H9 (cell line): ENCODE measurements at regions not wholly inside any gene's neighbourhood (a gene's known extent, or its start where the extent isn't known, plus 50 kb on each side); places are given as distances from the start of the nearest gene placed in this dataset.

Source experiments
- DNase-seq: peaks from one replicate; pipeline ENCODE4 v3.0.0-alpha.2; 2017
- H2AFZ ChIP-seq: one replicate; pipeline ENCODE4 v1.6.1; 2013; ENCODE audit warnings: mild to moderate bottlenecking, low read length, control low read depth, moderate library complexity
- H2AK5ac ChIP-seq: 2 replicates; pipeline ENCODE4 v1.6.1; 2013; ENCODE audit warnings: low read length, control low read depth, mixed read lengths; ENCODE audit not compliant: insufficient read length
- H2BK120ac ChIP-seq: one replicate; pipeline ENCODE4 v1.6.1; 2013; ENCODE audit warnings: low read depth, mild to moderate bottlenecking, low read length, control low read depth, inconsistent platforms; ENCODE audit not compliant: poor library complexity, severe bottlenecking
- H2BK12ac ChIP-seq: 2 replicates; pipeline ENCODE4 v1.6.1; 2013; ENCODE audit warnings: low read length, control low read depth, mixed read lengths, low read depth; ENCODE audit not compliant: insufficient read length
- H2BK15ac ChIP-seq: 2 replicates; pipeline ENCODE4 v1.6.1; 2013; ENCODE audit warnings: low read depth, low read length, control low read depth
- H2BK20ac ChIP-seq: one replicate; pipeline ENCODE4 v1.6.1; 2013; ENCODE audit warnings: low read depth, mild to moderate bottlenecking, low read length, control low read depth, inconsistent platforms; ENCODE audit not compliant: poor library complexity, severe bottlenecking
- H2BK5ac ChIP-seq: 2 replicates; pipeline ENCODE4 v1.6.1; 2013; ENCODE audit warnings: low read length, control low read depth, mixed read lengths; ENCODE audit not compliant: insufficient read length
- H3K14ac ChIP-seq: 2 replicates; pipeline ENCODE4 v1.6.1; 2013; ENCODE audit warnings: low read length, control low read depth; ENCODE audit not compliant: insufficient read depth
- H3K18ac ChIP-seq: 2 replicates; pipeline ENCODE4 v1.6.1; 2013; ENCODE audit warnings: low read depth, mild to moderate bottlenecking, mixed read lengths, low read length, control low read depth; ENCODE audit not compliant: insufficient read length
- H3K23ac ChIP-seq: 2 replicates; pipeline ENCODE4 v1.6.1; 2013; ENCODE audit warnings: low read length, control low read depth, mixed read lengths, low read depth; ENCODE audit not compliant: insufficient read length
- H3K23me2 ChIP-seq: 2 replicates; pipeline ENCODE4 v1.6.1; 2013; ENCODE audit warnings: low read depth, mild to moderate bottlenecking, mixed read lengths, low read length, control low read depth; ENCODE audit not compliant: insufficient read length, poor library complexity, severe bottlenecking
- H3K27ac ChIP-seq: 2 replicates; pipeline ENCODE4 v1.5.1; 2013; ENCODE audit warnings: low read length, control low read depth, mixed read lengths, low read depth; ENCODE audit not compliant: insufficient read length
- H3K27me3 ChIP-seq: 2 replicates; pipeline ENCODE4 v1.6.1; 2013; ENCODE audit warnings: low read length, control low read depth, inconsistent platforms; ENCODE audit not compliant: insufficient read depth
- H3K4ac ChIP-seq: 2 replicates; pipeline ENCODE4 v1.6.1; 2013; ENCODE audit warnings: low read depth, mild to moderate bottlenecking, control low read depth, inconsistent platforms, low read length, moderate library complexity
- H3K4me1 ChIP-seq: 2 replicates; pipeline ENCODE4 v1.6.1; 2013; ENCODE audit warnings: low read length, control low read depth, inconsistent platforms; ENCODE audit not compliant: insufficient read depth
- H3K4me2 ChIP-seq: 2 replicates; pipeline ENCODE4 v1.6.1; 2013; ENCODE audit warnings: low read length, control low read depth, mixed read lengths; ENCODE audit not compliant: insufficient read length, insufficient read depth
- H3K56ac ChIP-seq: 2 replicates; pipeline ENCODE4 v1.6.1; 2013; ENCODE audit warnings: low read depth, mild to moderate bottlenecking, mixed read lengths, low read length, control low read depth; ENCODE audit not compliant: insufficient read length
- H3K79me1 ChIP-seq: 2 replicates; pipeline ENCODE4 v1.6.1; 2013; ENCODE audit warnings: low read depth, mild to moderate bottlenecking, moderate library complexity, low read length, control low read depth, inconsistent platforms; ENCODE audit not compliant: insufficient read depth, poor library complexity, severe bottlenecking
- H3K79me2 ChIP-seq: 2 replicates; pipeline ENCODE4 v1.6.1; 2013; ENCODE audit warnings: low read length, control low read depth, inconsistent platforms; ENCODE audit not compliant: insufficient read depth
- H3K9ac ChIP-seq: 2 replicates; pipeline ENCODE4 v1.6.1; 2013; ENCODE audit warnings: low read length, control low read depth, mixed read lengths; ENCODE audit not compliant: insufficient read length; ENCODE audit errors: extremely low read depth
- H3K9me3 ChIP-seq: one replicate; pipeline ENCODE4 v1.6.1; 2013; ENCODE audit warnings: low read depth, low read length, inconsistent platforms; ENCODE audit not compliant: control insufficient read depth
- H3T11ph ChIP-seq: one replicate; pipeline ENCODE4 v1.6.1; 2013; ENCODE audit warnings: mild to moderate bottlenecking, low read length, control low read depth, inconsistent platforms
- H4K20me1 ChIP-seq: one replicate; pipeline ENCODE4 v1.6.1; 2013; ENCODE audit not compliant: control insufficient read depth, insufficient read length, insufficient read depth
- H4K5ac ChIP-seq: 2 replicates; pipeline ENCODE4 v1.6.1; 2013; ENCODE audit warnings: low read depth, mild to moderate bottlenecking, mixed read lengths, low read length, control low read depth; ENCODE audit not compliant: insufficient read length
- H4K8ac ChIP-seq: replicated peaks from 2 replicates; pipeline ENCODE4 v1.6.1; 2013; ENCODE audit warnings: low read length, control low read depth, mixed read lengths, low read depth; ENCODE audit not compliant: insufficient read length
- H4K91ac ChIP-seq: 2 replicates; pipeline ENCODE4 v1.6.1; 2013; ENCODE audit warnings: low read depth, mild to moderate bottlenecking, moderate library complexity, mixed read lengths, low read length, control low read depth; ENCODE audit not compliant: insufficient read length
- H3K27ac Mint-ChIP-seq, 3 experiments: 2 replicates in 2 of 3; 3 replicates in 1 of 3; pipeline ENCODE4 v1.8.0; 2020 to 2021; ENCODE audit warnings: mixed read lengths in 3 of 3, mild to moderate bottlenecking in 1 of 3, moderate library complexity in 1 of 3
- H3K27me3 Mint-ChIP-seq: 2 replicates; pipeline ENCODE4 v1.8.0; 2021; ENCODE audit warnings: low read depth, mild to moderate bottlenecking, moderate library complexity, mixed read lengths
- H3K36me3 Mint-ChIP-seq, 3 experiments: 2 replicates in 2 of 3; 3 replicates in 1 of 3; pipeline ENCODE4 v1.8.0; 2020 to 2021; ENCODE audit warnings: low read depth in 3 of 3, mixed read lengths in 3 of 3; ENCODE audit not compliant: insufficient read depth in 1 of 3
- H3K4me1 Mint-ChIP-seq, 2 experiments: 2 replicates each; pipeline ENCODE4 v1.8.0; 2020; ENCODE audit warnings: mixed read lengths in 2 of 2
- H3K4me3 Mint-ChIP-seq, 2 experiments: 2 replicates in 1 of 2; 3 replicates in 1 of 2; pipeline ENCODE4 v1.8.0; 2020 to 2021; ENCODE audit warnings: mild to moderate bottlenecking in 2 of 2, mixed read lengths in 2 of 2, moderate library complexity in 1 of 2
- H3K9me3 Mint-ChIP-seq, 2 experiments: 2 replicates in 1 of 2; 3 replicates in 1 of 2; pipeline ENCODE4 v1.8.0; 2020; ENCODE audit warnings: mild to moderate bottlenecking in 2 of 2, mixed read lengths in 2 of 2, moderate library complexity in 1 of 2
- WGBS: extraction: QIAGEN DNeasy Blood & Tissue Kit; methylation state at CpG from one replicate; pipeline ENCODE4 v1.1.7; 2013; ENCODE audit warnings: missing lambda C conversion rate, low lambda C conversion rate, mixed read lengths; ENCODE audit not compliant: insufficient read length; ENCODE audit errors: extremely low coverage; 5-methylcytosine and 5-hydroxymethylcytosine counted together
- TF ChIP-seq, protein P1 (sequence below): fragments of 200-600 bp; sonication (generic); conservative IDR thresholded peaks from 3 replicates; pipeline ENCODE4 v1.8.0; 2021; ENCODE audit warnings: antibody characterized with exemption, mild to moderate bottlenecking

DNA sequence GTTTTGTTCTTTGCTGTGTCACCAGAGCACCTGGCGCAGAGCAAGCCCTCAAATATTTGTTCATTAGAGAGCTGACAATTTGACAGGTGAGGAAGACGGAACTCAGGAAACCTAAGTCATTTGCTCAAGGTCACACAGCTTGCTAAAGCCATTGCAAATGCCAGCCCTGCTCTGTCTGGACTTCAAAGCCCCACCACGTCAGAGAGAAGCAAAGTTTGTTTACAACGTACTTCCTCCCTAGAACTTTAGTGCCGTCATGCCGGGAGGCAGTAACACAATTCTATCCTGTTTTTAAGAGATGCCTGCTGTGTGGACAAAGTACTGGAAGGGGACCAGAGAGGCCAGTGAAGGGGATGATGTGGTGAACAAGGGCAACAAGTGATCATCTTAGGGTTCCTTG lies 216.6 kb upstream of the PRICKLE2 start:
- H3K27me3 ChIP-seq = no peaks in the 10 kb centered on the region; the same call in 1 of the 2 replicates
- H3K79me1 ChIP-seq = no peaks in the 10 kb centered on the region
- no peak overlapping the region for H4K5ac ChIP-seq
- no peaks in the 10 kb centered on the region for H4K20me1 ChIP-seq
- no peak overlapping the region for H2AK5ac ChIP-seq
- no CpG with 5 or more reads among the region's 6 CpGs for WGBS
- H3K4me1 ChIP-seq = peaks cover 10% of the 10 kb centered on the region; the same call in 1 of the 2 replicates
- Mint-ChIP-seq H3K4me3 (no peak overlapping the region), H3K9me3 (0 out of 5 replicates have a peak, but pooled peaks cover 0 to under 1% of the 10 kb centered on the region in 2 experiments), H3K27ac (no peak overlapping the region), H3K4me1 (peaks cover 36 to 57% of the 10 kb centered on the region in 2 experiments), H3K27me3 (peaks cover 32% of the 10 kb centered on the region), H3K36me3 (0 out of 7 replicates have a peak, but pooled peaks cover 0 to under 1% (median 0%) of the 10 kb centered on the region in 3 experiments)
- H3K14ac ChIP-seq = no peak overlapping the region
- no peak overlapping the region for H3K23ac ChIP-seq
- H3K9me3 ChIP-seq = no peaks in the 10 kb centered on the region
- H3K56ac ChIP-seq = no peak overlapping the region
- peaks cover 7% of the 10 kb centered on the region for H3K23me2 ChIP-seq
- TF ChIP-seq, protein P1, sequence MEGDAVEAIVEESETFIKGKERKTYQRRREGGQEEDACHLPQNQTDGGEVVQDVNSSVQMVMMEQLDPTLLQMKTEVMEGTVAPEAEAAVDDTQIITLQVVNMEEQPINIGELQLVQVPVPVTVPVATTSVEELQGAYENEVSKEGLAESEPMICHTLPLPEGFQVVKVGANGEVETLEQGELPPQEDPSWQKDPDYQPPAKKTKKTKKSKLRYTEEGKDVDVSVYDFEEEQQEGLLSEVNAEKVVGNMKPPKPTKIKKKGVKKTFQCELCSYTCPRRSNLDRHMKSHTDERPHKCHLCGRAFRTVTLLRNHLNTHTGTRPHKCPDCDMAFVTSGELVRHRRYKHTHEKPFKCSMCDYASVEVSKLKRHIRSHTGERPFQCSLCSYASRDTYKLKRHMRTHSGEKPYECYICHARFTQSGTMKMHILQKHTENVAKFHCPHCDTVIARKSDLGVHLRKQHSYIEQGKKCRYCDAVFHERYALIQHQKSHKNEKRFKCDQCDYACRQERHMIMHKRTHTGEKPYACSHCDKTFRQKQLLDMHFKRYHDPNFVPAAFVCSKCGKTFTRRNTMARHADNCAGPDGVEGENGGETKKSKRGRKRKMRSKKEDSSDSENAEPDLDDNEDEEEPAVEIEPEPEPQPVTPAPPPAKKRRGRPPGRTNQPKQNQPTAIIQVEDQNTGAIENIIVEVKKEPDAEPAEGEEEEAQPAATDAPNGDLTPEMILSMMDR = no peak
- H4K8ac ChIP-seq = no peak overlapping the region
- H3T11ph ChIP-seq = no peak overlapping the region
- H4K91ac ChIP-seq = no peak overlapping the region
- no peaks in the 10 kb centered on the region for H3K79me2 ChIP-seq
- no peak overlapping the region for H3K18ac ChIP-seq
- H2BK120ac ChIP-seq = no peak overlapping the region
- no peak overlapping the region for H3K9ac ChIP-seq
- no peak overlapping the region for H3K4me2 ChIP-seq
- H3K4ac ChIP-seq = no peak overlapping the region
- no peak overlapping the region for H2AFZ ChIP-seq
- no peak overlapping the region for H2BK12ac ChIP-seq
- DNase-seq = no peak
- H2BK5ac ChIP-seq = no peak overlapping the region
- no peak overlapping the region for H2BK15ac ChIP-seq
- H2BK20ac ChIP-seq = no peak overlapping the region
- H3K27ac ChIP-seq = no peak overlapping the region
